Upper lobe of right lung (tissue), 1 donor: ENCODE measurements at regions not wholly inside any gene's neighbourhood (a gene's known extent, or its start where the extent isn't known, plus 50 kb on each side); places are given as distances from the start of the nearest gene placed in this dataset.
"Not testable (repeated sequence)": the region's sequence is repeated elsewhere in the genome, so short reads cannot be mapped to it uniquely, and the experiment has no call there.

Source experiments
- ATAC-seq: fragments of 200-7000 bp; cut with Tn5 transposase; one replicate; pipeline ENCODE4 v1.9.1; 2020; ENCODE audit warnings: mild to moderate bottlenecking, moderate library complexity
- DNase-seq: peaks from one replicate; pipeline ENCODE4 v3.0.0-alpha.2; 2020
- H3K27ac ChIP-seq: fragments of 200-600 bp; one replicate; pipeline ENCODE4 v1.8.0; 2022
- H3K27me3 ChIP-seq: fragments of 200-600 bp; one replicate; pipeline ENCODE4 v1.8.0; 2022; ENCODE audit warnings: mild to moderate bottlenecking
- H3K36me3 ChIP-seq: fragments of 200-600 bp; one replicate; pipeline ENCODE4 v1.8.0; 2022
- H3K4me1 ChIP-seq: fragments of 200-600 bp; one replicate; pipeline ENCODE4 v1.8.0; 2022
- H3K4me3 ChIP-seq: fragments of 200-600 bp; one replicate; pipeline ENCODE4 v1.8.0; 2022; ENCODE audit warnings: mild to moderate bottlenecking
- H3K9me3 ChIP-seq: fragments of 200-600 bp; one replicate; pipeline ENCODE4 v1.8.0; 2022
- CTCF ChIP-seq: fragments of 200-600 bp; IDR thresholded peaks from one replicate; pipeline ENCODE4 v1.8.0; 2022; ENCODE audit warnings: antibody characterized with exemption
- intact Hi-C: fragments of 100-400 bp; cut with DNase I; formaldehyde crosslinking; loops from one replicate; pipeline ENCODE4 v1.11.0; 2022
- donor health status: DM: no; HTN: yes; CAD: no; lungs with severe emphysema.

- Histone ChIP-seq H3K27me3 (no peaks in the 10 kb centered on the region), H3K9me3 (no peaks in the 10 kb centered on the region), H3K4me1 (no peaks in the 10 kb centered on the region), H3K36me3 (no peaks in the 10 kb centered on the region), H3K27ac (no peak overlapping the region), H3K4me3 (no peak overlapping the region)
- intact Hi-C loops = no loop called here
- no peak for ATAC-seq
- DNase-seq = no peak
- no peak for TF ChIP-seq CTCF
These were observed 108.1 kb upstream of the SLC27A6 start for GRCh38 chr5:128857076-128857677.

GRCh38 chr5:128858995-128859394 lies 106.3 kb upstream of the SLC27A6 start:
- no peaks in the 10 kb centered on the region for H3K27me3 ChIP-seq
- no peaks in the 10 kb centered on the region for H3K9me3 ChIP-seq
- DNase-seq (no peak), ATAC-seq (no peak)
- no peaks in the 10 kb centered on the region for H3K36me3 ChIP-seq
- no peak for TF ChIP-seq CTCF
- H3K4me1 ChIP-seq = no peaks in the 10 kb centered on the region
- intact Hi-C loops = no loop called here
- no peak overlapping the region for H3K4me3 ChIP-seq
- H3K27ac ChIP-seq = no peak overlapping the region

- H3K36me3 ChIP-seq, H3K9me3 ChIP-seq, ATAC-seq, H3K27me3 ChIP-seq, intact Hi-C loops, DNase-seq, H3K4me3 ChIP-seq, H3K4me1 ChIP-seq, H3K27ac ChIP-seq: not testable (repeated sequence)
These were observed 104.1 kb upstream of the SLC27A6 start for GRCh38 chr5:128861155-128861554.

DNA sequence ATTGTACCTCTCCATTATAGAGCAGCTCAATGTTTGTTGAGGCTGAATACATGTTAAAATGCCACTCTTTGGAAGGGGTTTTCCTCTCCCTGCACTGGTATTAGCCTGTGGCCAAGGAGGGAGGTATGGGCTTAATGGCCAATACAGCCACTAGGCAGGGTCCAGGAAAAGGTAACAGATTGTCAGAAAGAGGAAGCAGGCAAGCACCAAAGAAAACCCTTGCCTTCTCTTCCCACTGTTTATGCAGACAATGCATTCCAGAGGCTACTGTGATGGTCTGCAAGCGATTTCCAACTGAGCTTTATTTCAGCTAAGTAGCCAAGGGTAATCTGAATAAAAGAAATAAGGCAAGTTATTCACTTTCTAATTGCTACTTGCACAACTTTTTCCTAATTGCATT lies 95.3 kb upstream of the SLC27A6 start:
- Histone ChIP-seq H3K4me3 (no peak overlapping the region), H3K4me1 (no peaks in the 10 kb centered on the region), H3K27me3 (no peaks in the 10 kb centered on the region), H3K9me3 (no peaks in the 10 kb centered on the region), H3K27ac (no peak overlapping the region), H3K36me3 (no peaks in the 10 kb centered on the region)
- intact Hi-C loops = no loop called here
- DNase-seq (no peak), ATAC-seq (no peak)
- TF ChIP-seq CTCF = no peak

DNA sequence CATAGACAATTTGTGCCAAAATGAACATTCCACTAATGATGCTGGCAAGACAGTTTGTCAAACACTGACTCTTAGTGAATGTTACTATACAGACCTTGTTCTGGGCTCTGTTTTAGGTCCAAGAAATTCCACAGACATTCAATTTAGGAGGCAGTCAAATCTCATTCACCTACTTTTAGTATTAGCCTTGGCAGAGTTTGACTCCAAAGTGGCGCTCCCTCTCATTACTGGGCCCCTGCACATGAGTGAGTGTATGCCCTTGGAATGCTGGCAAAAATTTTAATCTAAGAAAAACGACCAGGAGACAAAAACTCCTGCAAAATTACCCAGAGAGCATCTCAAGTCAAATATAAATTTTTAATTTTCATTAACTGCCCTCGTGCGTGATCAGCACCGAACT lies 94.9 kb upstream of the SLC27A6 start:
- no peaks in the 10 kb centered on the region for H3K4me1 ChIP-seq
- TF ChIP-seq CTCF = no peak
- ATAC-seq (peak; percentile 41), DNase-seq (no peak)
- no peaks in the 10 kb centered on the region for H3K9me3 ChIP-seq
- H3K27ac ChIP-seq = no peak overlapping the region
- no peaks in the 10 kb centered on the region for H3K27me3 ChIP-seq
- no peaks in the 10 kb centered on the region for H3K36me3 ChIP-seq
- H3K4me3 ChIP-seq = no peak overlapping the region
- intact Hi-C loops = no loop called here

DNA sequence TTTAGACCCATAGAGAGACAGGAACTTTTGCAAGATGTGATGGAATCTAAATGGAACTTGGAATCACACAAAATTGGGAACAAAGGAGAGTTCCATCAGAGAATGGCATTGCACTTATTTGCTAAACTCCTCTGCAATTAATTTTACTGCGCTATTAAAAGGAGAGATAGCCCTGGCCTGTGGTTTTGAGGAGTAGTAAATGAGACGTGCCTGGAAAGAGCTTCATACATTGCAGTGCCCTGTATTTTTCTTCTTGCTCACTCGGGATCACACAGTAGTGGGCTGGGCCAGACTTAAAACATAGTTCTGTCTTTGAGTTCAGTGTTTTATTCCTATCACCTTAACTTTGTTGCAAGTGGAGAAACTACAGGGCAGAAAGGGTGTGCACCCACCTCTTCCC lies 94.4 kb upstream of the SLC27A6 start:
- Histone ChIP-seq H3K4me3 (no peak overlapping the region), H3K27ac (no peak overlapping the region), H3K4me1 (no peaks in the 10 kb centered on the region), H3K36me3 (no peaks in the 10 kb centered on the region), H3K27me3 (no peaks in the 10 kb centered on the region), H3K9me3 (no peaks in the 10 kb centered on the region)
- no peak for TF ChIP-seq CTCF
- ATAC-seq = no peak
- intact Hi-C loops = no loop called here
- DNase-seq = no peak
